GM19463 (cell line): ENCODE measurements at regions not wholly inside any gene's neighbourhood (a gene's known extent, or its start where the extent isn't known, plus 50 kb on each side); places are given as distances from the start of the nearest gene placed in this dataset.

Experiments used
- ATAC-seq: cut with Tn5 transposase; IDR thresholded peaks from one replicate; pipeline ENCODE4 v1.9.1; 2021; ENCODE audit warnings: mild to moderate bottlenecking, moderate library complexity; ENCODE audit not compliant: unreplicated experiment

DNA sequence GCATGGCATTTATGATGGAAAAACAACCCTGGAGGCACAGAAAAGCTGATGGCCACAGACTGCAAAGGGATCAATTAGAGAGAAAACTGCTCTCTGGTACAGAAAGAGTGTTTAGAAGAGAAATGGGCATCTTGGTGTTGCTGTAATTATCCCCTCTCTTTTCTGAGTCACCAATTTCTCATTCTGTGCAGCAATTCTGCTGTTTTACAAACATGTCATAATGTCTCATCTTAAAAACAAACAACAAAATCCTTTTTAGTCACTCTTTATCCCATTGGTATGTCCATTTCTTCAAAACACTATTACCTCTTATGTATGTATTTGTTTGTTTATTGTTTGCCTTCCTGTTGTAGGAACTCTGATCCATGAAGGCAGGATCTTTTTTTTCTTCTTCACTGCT is 73.9 kb upstream of the HK2 start:
- ATAC-seq: no peak

DNA sequence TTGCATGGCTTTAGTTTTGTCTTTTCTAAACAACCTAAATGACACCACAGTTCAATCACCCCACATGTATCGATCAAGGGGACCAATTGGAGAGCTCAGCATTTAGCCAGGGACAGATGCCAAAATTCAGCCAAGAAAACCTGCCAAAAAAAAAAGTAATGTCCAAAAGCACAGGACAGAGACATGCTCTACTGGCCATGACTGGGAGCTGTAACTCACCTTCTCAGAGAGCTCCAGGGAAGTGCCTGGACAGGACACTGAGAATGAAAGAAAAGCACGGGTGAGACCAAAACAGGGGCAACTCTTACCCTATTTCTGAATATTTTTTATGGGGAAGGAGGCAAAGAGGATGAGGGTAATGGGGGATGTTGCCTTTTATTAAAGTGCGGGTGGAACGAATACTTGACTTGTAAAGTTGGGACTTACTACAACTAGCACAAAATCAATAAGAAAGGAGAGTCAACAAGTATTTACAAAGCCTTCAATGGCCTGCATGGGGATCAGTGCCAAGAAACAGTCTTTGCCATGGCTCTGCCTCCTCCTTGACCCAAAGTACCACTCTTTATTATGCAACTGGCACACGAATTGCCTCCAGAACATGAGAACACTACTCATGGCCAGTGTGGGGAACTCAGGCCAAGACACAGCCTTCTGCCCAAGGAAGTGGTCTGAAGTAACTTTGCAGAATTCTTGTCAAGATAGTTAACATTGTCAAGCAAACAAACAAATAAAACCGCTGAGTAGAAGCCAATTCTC is 72.9 kb upstream of the HK2 start:
- no peak for ATAC-seq

DNA sequence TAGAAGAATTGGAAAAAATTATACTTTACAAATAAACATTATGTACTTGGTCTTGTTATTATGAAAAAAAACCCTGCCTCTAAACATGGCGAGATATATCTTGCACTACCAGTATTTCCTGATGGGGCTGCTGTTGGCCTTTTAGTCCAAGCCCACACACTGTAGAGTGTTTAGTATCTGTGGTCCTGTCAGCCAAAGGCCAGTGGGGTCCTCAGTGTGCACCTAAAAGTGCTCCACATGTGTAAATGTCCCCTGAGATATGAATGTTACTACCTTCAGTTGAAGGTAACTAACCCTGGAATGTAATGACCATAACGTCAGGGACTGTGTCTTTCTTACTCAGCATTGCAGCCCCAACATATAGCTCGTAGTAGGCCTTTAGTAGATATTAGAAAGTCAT is 71.1 kb upstream of the HK2 start:
- no peak for ATAC-seq

DNA sequence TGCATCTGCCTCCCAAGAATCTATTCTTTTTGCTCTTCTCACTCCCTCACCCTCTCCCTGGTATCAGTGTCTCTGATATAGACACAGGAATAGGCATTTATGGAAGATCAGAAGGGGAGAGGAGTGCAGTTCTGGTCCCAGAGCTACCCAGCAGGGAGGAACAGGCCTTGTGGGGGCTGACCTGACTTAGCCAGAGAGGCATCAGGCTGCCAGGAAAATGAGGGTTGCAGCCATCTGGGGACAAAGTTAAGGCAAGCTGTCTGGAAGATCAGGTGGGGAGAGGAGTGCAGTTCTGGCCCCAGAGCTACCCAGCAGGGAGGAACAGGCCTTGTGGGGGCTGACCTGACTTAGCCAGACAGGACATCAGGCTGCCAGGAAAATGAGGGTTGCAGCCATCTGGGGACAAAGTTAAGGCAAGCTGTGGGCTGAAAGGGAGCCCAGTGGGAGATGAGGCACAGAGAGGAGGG is 69.9 kb upstream of the HK2 start:
- ATAC-seq: no peak

DNA sequence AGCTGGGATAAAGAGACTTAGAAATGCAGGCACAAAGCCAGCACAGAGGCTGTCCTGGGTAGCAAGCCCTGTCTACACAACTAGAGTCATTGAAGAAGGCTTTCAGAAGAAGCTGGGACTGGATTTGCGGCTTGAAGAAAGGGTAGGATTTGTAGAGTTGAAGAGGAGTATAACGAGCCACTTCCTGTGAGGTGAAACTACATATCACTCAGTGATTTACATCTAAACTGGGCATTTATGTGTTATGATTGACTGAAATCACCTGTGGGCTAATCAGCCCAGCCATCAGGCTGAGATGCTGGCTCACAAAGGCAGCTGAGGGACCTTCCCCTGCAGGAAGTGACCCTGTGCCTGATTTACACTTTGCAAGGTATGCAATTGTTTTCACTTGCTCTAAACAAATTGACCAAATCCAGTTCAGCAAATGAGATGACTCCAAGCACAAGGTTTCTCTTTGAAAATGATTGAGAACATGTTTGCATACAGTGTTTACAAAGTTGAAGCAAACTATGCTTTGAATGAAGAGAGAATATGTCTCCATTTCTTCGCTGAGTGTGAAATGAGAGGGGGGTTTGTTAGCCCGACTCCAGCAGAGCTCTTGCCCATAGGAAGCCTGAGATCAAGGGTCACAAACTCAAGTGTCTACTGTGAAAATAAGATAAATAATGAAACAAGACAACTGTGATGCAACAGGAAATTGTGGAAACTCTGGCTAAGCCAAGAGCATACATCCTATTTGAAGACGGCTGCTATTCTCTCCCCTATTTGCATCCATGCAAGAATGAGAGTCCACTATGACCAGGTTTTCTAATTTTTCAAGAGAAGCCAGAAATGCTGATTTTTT is 69.3 kb upstream of the HK2 start:
- peak; percentile 59 for ATAC-seq

DNA sequence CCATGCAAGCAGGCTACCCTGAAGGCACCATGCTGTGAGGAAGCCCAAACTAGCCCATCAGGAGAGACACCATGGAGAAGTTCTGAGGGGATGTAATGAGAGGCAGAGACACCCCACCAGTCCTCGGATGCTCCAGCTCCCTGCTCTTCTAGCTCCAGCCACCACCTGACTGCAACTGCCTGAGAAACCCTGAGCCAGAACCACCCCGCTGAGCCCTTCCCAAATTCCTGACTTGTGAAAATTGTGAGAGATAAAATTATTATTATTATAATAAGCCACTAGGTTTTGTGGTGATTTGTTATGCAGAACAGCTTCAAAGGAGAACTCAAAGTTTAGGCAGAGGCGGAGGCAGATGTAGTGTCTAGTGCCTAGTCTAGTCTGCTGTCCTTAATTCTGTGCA is 67.1 kb upstream of the HK2 start:
- ATAC-seq: no peak

DNA sequence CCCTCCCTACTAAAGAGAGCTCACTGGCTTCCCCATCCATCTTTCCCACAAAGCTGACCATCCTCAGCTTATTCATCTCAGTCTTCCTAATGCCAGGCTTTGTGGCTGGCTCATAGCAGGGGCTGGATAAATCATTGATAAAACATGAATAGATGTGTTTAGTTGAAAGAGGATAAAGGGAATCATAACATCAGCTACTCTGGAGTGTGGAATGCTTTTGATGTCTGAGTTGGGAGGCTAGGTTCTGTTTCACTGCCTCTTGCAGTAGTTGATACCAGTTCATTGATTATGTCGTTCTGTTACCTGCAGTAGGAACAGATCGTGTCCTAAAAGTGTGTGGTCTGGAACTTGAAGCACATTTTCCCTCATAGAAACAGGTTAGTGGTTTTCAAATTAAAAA is 66.3 kb upstream of the HK2 start:
- no peak for ATAC-seq

DNA sequence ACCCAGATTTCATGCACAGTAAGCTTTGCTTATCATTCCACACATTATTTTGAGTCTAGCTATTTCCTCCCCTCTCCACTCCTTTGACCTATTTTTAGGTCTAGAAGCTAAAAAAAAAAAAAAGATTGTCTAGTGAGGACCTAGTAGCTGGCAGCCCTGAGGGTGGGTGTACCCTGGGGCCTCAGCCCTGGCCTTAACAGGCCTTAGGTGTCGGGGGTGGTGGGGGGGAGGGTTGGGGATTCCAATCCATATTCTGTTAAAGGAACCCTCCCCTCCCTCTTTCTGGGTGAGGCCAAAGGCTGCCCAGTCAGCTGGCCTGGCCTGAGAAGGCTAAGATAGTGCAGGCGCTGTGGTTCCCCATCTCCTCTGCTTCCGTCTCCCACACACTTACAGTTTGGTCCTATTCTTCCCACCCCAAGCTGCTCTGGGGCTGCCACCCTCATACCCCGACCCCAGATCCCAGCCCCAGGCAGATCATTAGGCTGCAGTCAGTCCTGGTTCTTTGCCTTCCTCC is 65.5 kb upstream of the HK2 start:
- ATAC-seq: no peak

DNA sequence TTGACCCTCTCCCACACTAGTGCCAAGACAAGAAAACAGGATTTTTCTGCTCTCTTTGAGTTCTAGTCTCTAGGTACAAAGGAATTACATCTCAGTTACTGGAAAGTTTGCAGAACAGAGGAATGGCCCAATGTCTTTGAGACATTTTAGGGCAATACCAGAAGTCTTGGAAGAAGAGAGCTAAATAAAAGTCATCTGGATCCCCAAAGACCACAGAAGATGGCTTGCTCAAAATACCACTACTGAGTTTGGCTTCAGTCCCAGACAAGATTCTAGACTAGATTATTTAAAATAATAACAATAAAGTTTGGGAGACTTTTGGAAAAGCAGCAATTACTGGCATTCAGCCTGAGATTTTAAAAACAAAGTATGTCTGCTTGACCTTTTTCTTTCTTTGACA is 61.9 kb upstream of the HK2 start:
- no peak for ATAC-seq

DNA sequence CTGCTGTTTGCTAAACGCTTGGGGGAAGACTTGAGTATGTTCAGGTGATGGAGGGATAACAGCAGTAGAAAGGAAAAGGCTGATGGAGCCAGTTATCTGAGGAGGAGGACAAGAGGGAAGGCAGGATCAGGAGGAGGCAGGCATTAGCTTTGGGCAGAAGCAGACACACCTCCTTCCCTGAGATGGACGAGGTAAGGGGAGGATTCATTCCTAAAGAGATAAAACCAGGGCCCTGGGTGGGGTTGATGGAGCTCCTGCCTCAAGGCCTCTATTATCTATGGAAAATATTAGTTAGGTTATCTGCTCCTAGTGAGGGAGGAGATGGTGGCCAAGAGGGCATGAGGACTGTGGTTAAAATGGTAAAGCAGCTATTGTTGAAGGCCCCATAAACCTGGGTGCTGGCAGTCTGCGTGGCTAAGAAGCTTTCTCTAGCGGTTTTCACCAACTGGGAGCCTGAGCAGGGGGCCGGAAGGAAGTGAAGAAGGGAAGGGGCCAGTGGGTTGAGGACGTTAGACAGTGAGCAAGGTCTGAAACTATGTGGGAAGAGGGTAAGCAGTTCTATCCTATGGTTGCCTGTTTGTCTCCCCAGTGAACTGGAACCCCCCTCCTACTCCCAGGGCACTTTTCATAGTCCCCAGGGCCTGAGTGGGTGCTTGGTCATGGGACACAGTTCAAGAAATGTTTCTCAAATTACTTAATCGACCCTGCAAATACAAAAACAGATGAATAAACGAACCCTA is 56.6 kb upstream of the HK2 start:
- ATAC-seq: peak; percentile 86

DNA sequence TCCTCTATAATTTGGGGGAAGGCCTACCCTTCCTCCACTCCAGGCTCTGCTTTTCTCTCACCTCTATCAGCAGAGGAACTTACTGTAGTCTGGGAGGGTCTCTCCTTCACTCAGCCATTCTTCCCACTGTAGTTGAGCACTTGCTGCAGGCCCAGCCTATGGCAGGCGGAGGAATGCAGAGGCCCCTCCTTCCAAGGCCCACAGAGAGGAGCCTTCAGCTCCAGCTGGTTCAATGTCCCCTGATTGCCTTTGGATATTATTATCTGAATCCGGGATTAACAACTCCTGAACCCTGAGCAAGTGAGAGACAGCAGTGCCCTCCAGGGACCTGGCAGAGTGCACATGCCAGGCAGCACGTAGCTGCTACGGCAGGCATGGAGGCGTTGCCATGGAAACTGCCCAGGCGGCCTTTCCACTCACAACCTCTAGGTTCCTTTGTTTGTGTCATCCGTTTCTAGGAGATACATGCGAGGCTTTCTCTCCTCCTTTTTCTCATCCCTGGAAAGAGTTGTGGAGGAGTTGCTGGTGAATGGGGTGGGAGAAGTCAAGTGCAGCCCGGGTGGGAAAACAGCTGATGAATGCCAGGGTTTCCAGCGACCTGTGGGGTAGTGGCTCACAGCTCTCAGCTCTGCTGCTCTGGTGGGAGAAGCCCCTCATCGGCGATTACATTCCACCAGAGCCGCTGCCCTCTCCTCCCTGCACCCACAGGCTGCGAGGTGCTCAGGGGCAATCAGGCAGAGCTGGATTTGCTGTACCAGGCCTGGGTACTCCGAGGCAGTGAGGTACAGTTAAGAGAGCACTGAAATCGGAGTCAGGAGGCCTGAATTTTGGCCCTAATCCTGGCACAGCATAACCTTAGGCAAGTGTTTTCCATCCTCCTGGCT is 55.3 kb upstream of the HK2 start:
- ATAC-seq: no peak

DNA sequence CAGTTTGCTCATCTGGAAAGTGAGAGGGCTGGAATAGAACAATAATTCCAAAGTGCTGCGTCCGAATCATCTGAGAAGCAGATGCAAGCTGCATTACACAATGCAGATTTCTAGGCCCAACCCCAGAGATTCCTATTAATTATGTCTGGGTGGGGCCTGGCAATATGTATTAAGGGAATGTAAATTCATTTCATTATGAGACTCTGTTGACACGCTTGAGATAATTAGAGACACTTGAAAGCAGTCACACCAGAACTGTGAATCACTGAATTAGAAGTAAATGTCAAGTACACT is 54.7 kb upstream of the HK2 start:
- ATAC-seq: no peak

DNA sequence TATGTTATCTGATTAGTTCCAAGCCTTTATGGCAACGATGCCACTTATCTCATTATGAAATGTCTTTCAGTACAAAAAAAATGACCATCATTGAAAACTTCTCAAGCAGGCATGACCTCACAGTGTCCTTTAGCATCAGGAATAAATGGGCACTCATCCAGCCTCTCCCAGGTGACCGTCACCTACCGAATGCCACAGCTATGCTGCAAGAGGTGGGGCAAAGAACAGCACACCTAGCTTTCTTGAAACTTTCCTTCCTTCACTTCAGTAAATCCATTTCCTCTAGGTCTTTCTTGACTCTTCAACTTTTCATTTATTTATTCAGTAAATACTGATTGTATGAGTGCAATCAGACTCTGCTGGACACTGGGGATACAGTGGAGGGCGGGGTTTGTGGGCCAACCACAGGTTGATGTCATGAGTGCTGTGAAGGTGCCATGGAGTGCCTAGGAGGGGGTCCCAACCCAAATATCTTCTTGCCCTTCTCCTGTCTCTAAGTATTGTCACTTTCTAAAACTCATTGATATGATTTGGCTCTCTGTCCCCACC is 54.3 kb upstream of the HK2 start:
- ATAC-seq: no peak
